Stimulated activated CD4-positive, alpha-beta T cell treated with anti-CD3 and anti-CD28 coated beads, Interleukin-4, amount 100 ng/mL, for 48 hours (primary cell): ENCODE measurements at regions not wholly inside any gene's neighbourhood (a gene's known extent, or its start where the extent isn't known, plus 50 kb on each side); places are given as distances from the start of the nearest gene placed in this dataset.

Experiments
- DNase-seq, 2 donors: peaks; one replicate each; pipeline ENCODE4 v3.0.0-alpha.2; 2020; ENCODE audit warnings: low read depth in 2 of 2

- no peak for DNase-seq
Observed at GRCh38 chr13:40384976-40385857, 281.2 kb downstream of the FOXO1 start.

- DNase-seq, result no peak
Observed at GRCh38 chr13:40385858-40386180, 280.6 kb downstream of the FOXO1 start.

GRCh38 chr13:40386586-40386985 is 279.9 kb downstream of the FOXO1 start:
- no peak for DNase-seq

GRCh38 chr13:40387775-40388174 is 278.7 kb downstream of the FOXO1 start:
- no peak for DNase-seq

- DNase-seq, result peak; percentile 60 to 71
Observed at GRCh38 chr13:40388617-40389016, 277.8 kb downstream of the FOXO1 start.

- peak; percentile 6 to 24 for DNase-seq
Observed at GRCh38 chr13:40389081-40389641, 277.3 kb downstream of the FOXO1 start.

GRCh38 chr13:40390401-40390916 is 276.0 kb downstream of the FOXO1 start:
- no peak for DNase-seq

GRCh38 chr13:40391788-40392187 is 274.7 kb downstream of the FOXO1 start:
- no peak for DNase-seq

- DNase-seq, result no peak
Observed at GRCh38 chr13:40394304-40394985, 272.0 kb downstream of the FOXO1 start.

GRCh38 chr13:40398065-40398464 is 268.4 kb downstream of the FOXO1 start:
- no peak for DNase-seq

- DNase-seq, result no peak
Observed at GRCh38 chr13:40399756-40400155, 266.7 kb downstream of the FOXO1 start.

GRCh38 chr13:40401911-40402776 is 264.3 kb downstream of the FOXO1 start:
- DNase-seq, result peak in 1 of 2 donors; percentile 17

- DNase-seq, result no peak
Observed at GRCh38 chr13:40402931-40403431, 263.5 kb downstream of the FOXO1 start.

- no peak for DNase-seq
Observed at GRCh38 chr13:40403509-40404241, 262.8 kb downstream of the FOXO1 start.

- DNase-seq, result no peak
Observed at GRCh38 chr13:40404407-40404806, 262.0 kb downstream of the FOXO1 start.

- DNase-seq, result no peak
Observed at GRCh38 chr13:40404967-40405716, 261.3 kb downstream of the FOXO1 start.

- DNase-seq, result no peak
Observed at GRCh38 chr13:40406405-40407120, 259.9 kb downstream of the FOXO1 start.

GRCh38 chr13:40407567-40407966 is 258.9 kb downstream of the FOXO1 start:
- no peak for DNase-seq

- no peak for DNase-seq
Observed at GRCh38 chr13:40408602-40409001, 257.8 kb downstream of the FOXO1 start.
